K562 (cell line): ENCODE measurements at regions not wholly inside any gene's neighbourhood (a gene's known extent, or its start where the extent isn't known, plus 50 kb on each side); places are given as distances from the start of the nearest gene placed in this dataset.

Experiments used
- ATAC-seq: fragments of 200-7000 bp; cut with Tn5 transposase; 3 replicates; pipeline ENCODE4 v1.9.1; 2020; ENCODE audit warnings: moderate library complexity
- BruUV-seq: library from RNA; stranded (reverse); fragments of 400-500 nt; replicated peaks from 2 replicates; lab custom pipeline; 2021; lab: Mats Ljungman, UMichigan
- CTCF ChIA-PET: fragments of 300-600 bp; formaldehyde crosslinking; extraction: SDS; loops from one replicate; lab custom pipeline; 2021; ENCODE audit warnings: low intra/inter-chr PET ratio; lab: Yijun Ruan, JAX
- POLR2A ChIA-PET: fragments of 300-600, 350-650 bp; sonication (Branson Sonifier 250); formaldehyde crosslinking; extraction: SDS; loops from one replicate; lab custom pipeline; 2021; ENCODE audit warnings: antibody characterized with exemption, inconsistent platforms; lab: Yijun Ruan, JAX
- DNase-seq, 4 experiments: peaks; one replicate each; pipeline versions ENCODE4 v3.0.0 to v3.0.0-alpha.2; 2011 to 2018; ENCODE audit warnings: low spot score in 3 of 4, mixed read lengths in 3 of 4; ENCODE audit errors: extremely low read depth in 1 of 4
- FAIRE-seq: peaks from 2 replicates; lab custom pipeline; 2011; peaks lifted over from hg19 to GRCh38; lab: Jason Lieb, UNC
- H2AFZ ChIP-seq: 2 replicates; pipeline ENCODE4 v1.6.0; 2011; ENCODE audit warnings: low read depth, low read length, control low read depth, inconsistent platforms
- H3K27ac ChIP-seq: fragments of 200-600 bp; 3 replicates; pipeline ENCODE4 v1.8.0; 2011; ENCODE audit warnings: low read depth, mild to moderate bottlenecking, control low read depth, inconsistent platforms, low read length, moderate library complexity, mixed read lengths; ENCODE audit errors: extremely low read depth
- H3K27me3 ChIP-seq, 2 experiments: fragments of 300-600 bp in 1 of 2; 2 replicates in 1 of 2; 3 replicates in 1 of 2; pipeline versions ENCODE4 v1.6.0 to v1.8.0; 2011; ENCODE audit warnings: inconsistent platforms in 2 of 2, low read length in 2 of 2, mild to moderate bottlenecking in 1 of 2, mixed read lengths in 1 of 2, moderate library complexity in 1 of 2; ENCODE audit not compliant: control insufficient read depth in 2 of 2, insufficient read depth in 2 of 2
- H3K36me3 ChIP-seq: fragments of 300-600 bp; 3 replicates; pipeline ENCODE4 v1.8.0; 2011; ENCODE audit warnings: mild to moderate bottlenecking, low read length, inconsistent platforms; ENCODE audit not compliant: control insufficient read depth, insufficient read depth
- H3K4me1 ChIP-seq, 2 experiments: fragments of 200-600 bp in 1 of 2; replicated peaks in 1 of 2; 2 replicates in 1 of 2; 3 replicates in 1 of 2; pipeline versions ENCODE4 v1.5.1 to v1.8.0; 2011; ENCODE audit warnings: inconsistent platforms in 2 of 2, low read length in 2 of 2, mild to moderate bottlenecking in 1 of 2, mixed read lengths in 1 of 2, moderate library complexity in 1 of 2; ENCODE audit not compliant: control insufficient read depth in 2 of 2, insufficient read depth in 2 of 2
- H3K4me2 ChIP-seq: 2 replicates; pipeline ENCODE4 v1.6.1; 2011; ENCODE audit warnings: low read length, control low read depth, inconsistent platforms, mixed read lengths; ENCODE audit not compliant: insufficient read depth
- H3K4me3 ChIP-seq: fragments of 200-600 bp; sonication (generic), shearing (Covaris generic); 2 replicates; pipeline ENCODE4 v1.5.1; 2016; ENCODE audit warnings: control low read depth, inconsistent platforms
- H3K79me2 ChIP-seq: fragments of 200-600 bp; 3 replicates; pipeline ENCODE4 v1.8.0; 2011; ENCODE audit warnings: low read length, inconsistent platforms; ENCODE audit not compliant: control insufficient read depth, insufficient read depth
- H3K9ac ChIP-seq, 2 experiments: 2 replicates each; pipeline versions ENCODE4 v1.6.0 to v1.6.1; 2011; ENCODE audit warnings: low read depth in 2 of 2, low read length in 2 of 2, control low read depth in 1 of 2, inconsistent platforms in 1 of 2, mild to moderate bottlenecking in 1 of 2, mixed read lengths in 1 of 2; ENCODE audit not compliant: insufficient read depth in 1 of 2
- H3K9me1 ChIP-seq: one replicate; pipeline ENCODE4 v1.6.0; 2011; ENCODE audit warnings: inconsistent platforms, mild to moderate bottlenecking, low read length, moderate library complexity; ENCODE audit not compliant: control insufficient read depth, insufficient read depth
- H3K9me3 ChIP-seq: replicated peaks from 2 replicates; pipeline ENCODE4 v1.5.1; 2011; ENCODE audit warnings: low read depth, low read length, inconsistent platforms; ENCODE audit not compliant: control insufficient read depth, insufficient read depth
- H4K20me1 ChIP-seq: replicated peaks from 2 replicates; pipeline ENCODE4 v1.6.1; 2011; ENCODE audit warnings: low read length, inconsistent platforms, mixed read lengths; ENCODE audit not compliant: control insufficient read depth, insufficient read depth
- ETV6 ChIP-seq, 3 experiments: fragments of 150-350 bp in 1 of 3; sonication (generic) in 1 of 3; formaldehyde crosslinking in 1 of 3; IDR thresholded peaks; 2 replicates each; pipeline versions ENCODE4 v1.6.1 to v1.8.0; 2014 to 2022; ENCODE audit warnings: borderline replicate concordance in 2 of 3, low read depth in 2 of 3, antibody characterized with exemption in 1 of 3, low read length in 1 of 3, mild to moderate bottlenecking in 1 of 3, missing genetic modification reagents in 1 of 3
- ID3 ChIP-seq, 2 experiments: fragments of 250-450 bp in 1 of 2; fragments of 450-650 bp in 1 of 2; sonication (Bioruptor Pico) in 1 of 2; IDR thresholded peaks; 2 replicates each; pipeline versions ENCODE4 v1.6.1 to v1.8.0; 2016 to 2021; ENCODE audit warnings: mild to moderate bottlenecking in 2 of 2, moderate library complexity in 2 of 2, missing compliant biosample characterization in 1 of 2, missing genetic modification characterization in 1 of 2
- KDM4B ChIP-seq, 2 experiments: fragments of 450-650 bp in 1 of 2; sonication (generic) in 1 of 2; IDR thresholded peaks; 2 replicates each; pipeline ENCODE4 v1.6.1; 2016 to 2017; ENCODE audit warnings: borderline replicate concordance in 2 of 2, antibody characterized with exemption in 1 of 2, low read depth in 1 of 2, mild to moderate bottlenecking in 1 of 2
- MAFF ChIP-seq: IDR thresholded peaks from 2 replicates; pipeline ENCODE4 v1.6.1; 2012; ENCODE audit warnings: low read length, improper control_type of control experiment
- MGA ChIP-seq: fragments of 450-650 bp; IDR thresholded peaks from 2 replicates; pipeline ENCODE4 v1.6.1; 2016; ENCODE audit warnings: mild to moderate bottlenecking, moderate library complexity
- MTA1 ChIP-seq: fragments of 450-650 bp; IDR thresholded peaks from 2 replicates; pipeline ENCODE4 v1.6.1; 2017; ENCODE audit warnings: borderline replicate concordance
- SRSF1 ChIP-seq: fragments of 200-400 bp; formaldehyde crosslinking; IDR thresholded peaks from 2 replicates; pipeline ENCODE4 v1.6.1; 2017; ENCODE audit warnings: mild to moderate bottlenecking, low read depth, low read length, moderate library complexity
- ZNF224 ChIP-seq: sonication (generic); formaldehyde crosslinking; IDR thresholded peaks from 2 replicates; pipeline ENCODE4 v1.8.0; 2022; ENCODE audit warnings: mild to moderate bottlenecking, missing genetic modification reagents
- in situ Hi-C: fragments of 300-500 bp; cut with MboI; formaldehyde crosslinking; loops from 4 replicates; pipeline ENCODE4 v1.15.0; 2018; ENCODE audit warnings: inconsistent platforms, mixed read lengths
- intact Hi-C: fragments of 100-400 bp; cut with micrococcal nuclease; formaldehyde crosslinking; loops from 2 replicates; pipeline ENCODE4 v1.14.2; 2022

- peak; percentile 55; the same call in 1 of the 3 replicates for ATAC-seq
- FAIRE-seq, result no peak
- no TSS peak for BruUV-seq
- no peak for TF ChIP-seq SRSF1
- TF ChIP-seq KDM4B (IDR thresholded peaks at IDR 0.05; ENCODE audit: borderline replicate concordance in 2 of 2, low read depth in 1 of 2), result no peak
- TF ChIP-seq ZNF224 (CRISPR knock-in tag), result no peak
- no peak for TF ChIP-seq ETV6 (IDR thresholded peaks at IDR 0.05; ENCODE audit: borderline replicate concordance in 1 of 2, low read depth in 2 of 2, low read length in 1 of 2)
- no peak for TF ChIP-seq ETV6 (CRISPR knock-in tag; IDR thresholded peaks at IDR 0.05; ENCODE audit: borderline replicate concordance)
- TF ChIP-seq MGA, result peak; percentile 52
- no peak for TF ChIP-seq MAFF
- no peak for TF ChIP-seq ID3 (CRISPR knock-in tag; IDR thresholded peaks at IDR 0.05)
- TF ChIP-seq ID3 (tag; IDR thresholded peaks at IDR 0.05), result no peak
- TF ChIP-seq MTA1, result no peak
- TF ChIP-seq, all 486 proteins: peak for 1
- no peaks in the 10 kb centered on the region for H3K79me2 ChIP-seq
- in situ Hi-C loops (no loop called here), intact Hi-C loops (no loop called here)
- H3K4me1 ChIP-seq, result no peaks in the 10 kb centered on the region
- no peaks in the 10 kb centered on the region for H3K9me3 ChIP-seq
- no peak for DNase-seq
- H3K4me3 ChIP-seq, result no peak overlapping the region
- H4K20me1 ChIP-seq, result no peaks in the 10 kb centered on the region
- CTCF ChIA-PET, result interaction anchor here (0.6 kb wide), 1 partner anchor 266 kb away, joined by 3 read pairs; no protein-coding TSS in a partner anchor
- POLR2A ChIA-PET, result interaction anchor here (0.8 to 1.4 kb wide), 3 partner anchors 10 to 25 kb away, joined by 3 to 5 read pairs (median 5); no protein-coding TSS in a partner anchor
- H3K9ac ChIP-seq, result no peak overlapping the region
- 0 out of 3 replicates have a peak overlapping the region, but pooled peaks have one; percentile 26 for H3K27ac ChIP-seq
- no peaks in the 10 kb centered on the region for H3K9me1 ChIP-seq
- no peaks in the 10 kb centered on the region for H3K36me3 ChIP-seq
- peak overlapping the region; percentile 48 for H2AFZ ChIP-seq
- no peak overlapping the region for H3K4me2 ChIP-seq
- no peaks in the 10 kb centered on the region for H3K27me3 ChIP-seq
These were observed 73.6 kb upstream of the TCF12 start for GRCh38 chr15:56844892-56845291.
